ENCODE measurements at regions not wholly inside any gene's neighbourhood (a gene's known extent, or its start where the extent isn't known, plus 50 kb on each side); places are given as distances from the start of the nearest gene placed in this dataset.
A peak's percentile ranks its signal among the peaks of the same experiment; 100 is the strongest.

DNA sequence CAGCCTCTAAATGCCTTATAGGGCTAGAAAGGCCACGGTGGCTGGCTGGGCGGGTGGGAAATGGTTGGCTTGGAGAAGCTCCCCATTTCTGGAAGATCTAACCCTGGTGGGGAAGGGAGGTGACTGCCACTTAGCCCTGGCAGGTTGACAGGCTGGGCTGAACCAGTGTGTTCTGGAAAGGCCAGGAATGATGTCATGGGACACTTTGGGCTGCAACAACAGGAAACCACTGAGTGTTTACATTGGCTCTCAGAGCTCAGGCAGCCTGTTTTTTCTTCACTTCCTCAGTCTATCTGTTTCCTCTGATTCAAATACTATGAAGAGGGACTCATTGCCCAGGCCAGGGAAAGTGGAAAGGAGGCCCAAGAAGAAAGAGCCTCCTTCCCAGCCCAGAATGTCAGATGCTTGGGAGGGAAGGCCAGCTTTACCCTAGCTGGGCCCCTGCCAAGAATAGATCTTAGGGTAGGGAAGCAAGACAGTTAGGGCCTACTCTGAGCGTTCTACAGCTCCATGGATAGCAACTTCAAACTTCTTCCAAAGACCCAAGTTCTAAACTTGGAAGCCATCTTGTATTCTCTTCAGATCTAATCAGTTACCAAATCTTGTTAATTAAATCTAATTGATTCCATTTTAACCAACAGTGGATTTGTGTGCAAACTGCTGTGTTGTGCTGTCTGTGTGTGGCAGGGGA, 65.8 kb upstream of the MSN start:
- Mint-ChIP-seq H3K9me3 (peaks cover 38% of the 10 kb centered on the region), H3K4me1 (no peaks in the 10 kb centered on the region), H3K27me3 (ENCODE audit: low read depth, poor library complexity) (peaks cover 6% of the 10 kb centered on the region), H3K27ac (no peak overlapping the region), H3K36me3 (ENCODE audit: low read depth) (no peaks in the 10 kb centered on the region), H3K4me3 (no peak overlapping the region)
- no peak for DNase-seq
- TF ChIP-seq CTCF (IDR thresholded peaks at IDR 0.05): no peak

GRCh38 chrX:65601126-65601525, 66.3 kb upstream of the MSN start:
- Mint-ChIP-seq H3K27me3 (ENCODE audit: low read depth, poor library complexity) (peaks cover 6% of the 10 kb centered on the region), H3K27ac (no peak overlapping the region), H3K9me3 (peaks cover 38% of the 10 kb centered on the region), H3K4me1 (peaks cover 4% of the 10 kb centered on the region), H3K4me3 (no peak overlapping the region), H3K36me3 (ENCODE audit: low read depth) (no peaks in the 10 kb centered on the region)
- no peak for TF ChIP-seq CTCF (IDR thresholded peaks at IDR 0.05)
- DNase-seq: no peak

DNA sequence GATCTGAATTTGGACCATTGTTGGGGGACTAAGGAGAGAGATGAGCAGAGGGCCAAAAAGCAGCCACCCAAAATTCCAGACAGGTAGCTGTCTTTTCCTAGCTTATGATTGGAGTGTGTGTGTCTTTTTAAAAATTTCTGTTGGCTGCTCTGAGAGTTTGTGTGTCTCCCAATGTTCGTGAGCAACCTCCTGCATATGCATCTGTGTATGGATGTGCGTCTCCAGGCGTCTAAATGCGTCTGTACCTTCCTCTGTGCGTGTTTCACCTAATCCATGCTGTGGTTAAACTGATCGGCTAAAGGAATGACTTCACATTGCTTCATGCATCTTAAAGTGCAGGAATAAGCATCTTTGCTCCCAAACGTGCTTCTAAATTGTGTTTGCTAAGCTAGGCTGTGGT, 65.5 kb upstream of the LAS1L start:
- Mint-ChIP-seq H3K4me1 (peaks cover 10% of the 10 kb centered on the region), H3K4me3 (no peak overlapping the region), H3K27ac (no peak overlapping the region), H3K9me3 (peaks cover 33% of the 10 kb centered on the region), H3K36me3 (ENCODE audit: low read depth) (no peaks in the 10 kb centered on the region), H3K27me3 (ENCODE audit: low read depth, poor library complexity) (peaks cover 6% of the 10 kb centered on the region)
- no peak for DNase-seq
- no peak for TF ChIP-seq CTCF (IDR thresholded peaks at IDR 0.05)

DNA sequence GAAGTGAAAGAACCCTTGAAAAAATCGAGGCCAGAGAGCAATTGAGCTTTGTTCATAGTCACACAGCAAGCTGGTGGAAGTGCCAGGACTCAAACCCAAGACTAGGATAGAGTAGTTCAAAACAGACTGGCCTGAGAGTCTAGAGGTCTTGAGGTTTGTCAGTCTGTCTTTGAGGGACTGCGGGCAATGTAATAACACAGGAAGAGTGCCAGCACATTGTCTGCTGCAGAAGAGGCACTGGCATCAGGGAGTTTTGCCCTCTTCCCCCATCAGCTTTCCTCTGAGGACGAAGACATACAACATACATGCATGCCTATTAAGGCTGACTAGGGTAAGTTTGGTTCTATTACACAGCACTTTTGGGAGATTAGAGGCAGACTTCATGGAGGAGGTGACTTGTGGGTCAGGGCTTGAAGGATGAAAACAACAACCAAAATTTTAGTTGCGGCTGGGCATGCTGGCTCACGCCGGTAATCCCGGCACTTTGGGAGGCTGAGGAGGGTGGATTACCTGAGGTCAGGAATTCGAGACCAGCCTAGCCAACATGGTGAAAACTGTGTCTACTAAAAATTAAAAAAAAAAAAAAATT, 64.1 kb upstream of the LAS1L start:
- no peak for DNase-seq
- no peak overlapping the region for H3K4me3 Mint-ChIP-seq
- no peaks in the 10 kb centered on the region for H3K36me3 Mint-ChIP-seq (ENCODE audit: low read depth)
- peaks cover 6% of the 10 kb centered on the region for H3K27me3 Mint-ChIP-seq (ENCODE audit: low read depth, poor library complexity)
- peaks cover 15% of the 10 kb centered on the region for H3K4me1 Mint-ChIP-seq
- peaks cover 30% of the 10 kb centered on the region for H3K9me3 Mint-ChIP-seq
- TF ChIP-seq CTCF (IDR thresholded peaks at IDR 0.05): no peak
- peak overlapping the region; percentile 39 for H3K27ac Mint-ChIP-seq

DNA sequence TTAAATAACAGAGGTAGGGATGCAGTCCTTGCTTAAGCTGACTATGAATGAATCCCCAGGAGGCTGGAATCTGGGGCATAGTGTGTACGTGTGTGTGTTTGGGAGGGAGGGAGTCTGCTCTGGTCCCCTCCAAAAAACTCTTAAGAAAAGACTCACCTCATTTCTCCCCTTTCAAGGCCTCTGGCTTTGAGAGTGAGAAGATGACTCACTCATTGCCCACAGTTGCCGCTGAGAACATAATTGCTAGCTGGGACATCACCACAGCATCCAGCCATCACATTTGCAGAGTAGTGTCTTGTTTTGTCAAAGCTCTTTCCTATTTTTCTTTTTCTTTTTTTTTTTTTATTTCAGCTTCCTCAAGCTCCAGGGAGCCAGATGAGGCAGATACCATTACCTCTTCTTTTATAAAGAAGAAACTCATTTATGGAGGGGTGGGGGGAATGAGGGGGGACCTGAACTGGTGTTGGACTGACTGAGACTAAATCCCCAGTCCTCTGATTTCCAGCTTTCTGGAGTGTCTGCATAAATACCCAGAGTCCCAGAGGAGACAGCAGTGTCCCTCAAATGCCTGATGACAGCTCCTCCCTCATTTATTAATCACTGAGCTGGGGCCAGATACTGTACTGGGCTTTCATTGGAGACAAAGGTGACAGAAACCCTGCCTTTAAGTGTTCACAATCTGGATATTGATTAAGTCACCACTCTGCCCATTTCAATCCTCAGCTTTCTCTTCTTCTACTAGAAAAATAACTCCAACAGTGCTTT, 61.9 kb upstream of the LAS1L start:
- Mint-ChIP-seq H3K27ac (no peak overlapping the region), H3K4me3 (no peak overlapping the region), H3K4me1 (peaks cover 17% of the 10 kb centered on the region), H3K27me3 (ENCODE audit: low read depth, poor library complexity) (peaks cover 6% of the 10 kb centered on the region), H3K9me3 (peaks cover 46% of the 10 kb centered on the region), H3K36me3 (ENCODE audit: low read depth) (no peaks in the 10 kb centered on the region)
- TF ChIP-seq CTCF (IDR thresholded peaks at IDR 0.05): no peak
- DNase-seq: no peak

Data from nephron progenitor cell (in vitro differentiated cells).